ENCODE measurements at regions not wholly inside any gene's neighbourhood (a gene's known extent, or its start where the extent isn't known, plus 50 kb on each side); places are given as distances from the start of the nearest gene placed in this dataset.
"Not testable (repeated sequence)": the region's sequence is repeated elsewhere in the genome, so short reads cannot be mapped to it uniquely, and the experiment has no call there.

GRCh38 chr5:42089705-42090104, 164.6 kb downstream of the FBXO4 start:
- peak; percentile 0 for DNase-seq (ENCODE audit: low read depth)

- no peak for DNase-seq (ENCODE audit: low read depth)
Measured at GRCh38 chr5:42090162-42090561, 165.1 kb downstream of the FBXO4 start.

- DNase-seq (ENCODE audit: low read depth): not testable (repeated sequence)
Measured at GRCh38 chr5:42099846-42100245, 174.8 kb downstream of the FBXO4 start.

GRCh38 chr5:42108468-42108867, 183.4 kb downstream of the FBXO4 start:
- DNase-seq (ENCODE audit: low read depth): no peak

GRCh38 chr5:42109006-42109572, 184.0 kb downstream of the FBXO4 start:
- DNase-seq (ENCODE audit: low read depth): no peak

GRCh38 chr5:42115721-42116120, 190.6 kb downstream of the FBXO4 start:
- not testable (repeated sequence) for DNase-seq (ENCODE audit: low read depth)

- no peak for DNase-seq (ENCODE audit: low read depth)
Measured at GRCh38 chr5:42120070-42120469, 195.0 kb downstream of the FBXO4 start.

- no peak for DNase-seq (ENCODE audit: low read depth)
Measured at GRCh38 chr5:42121401-42121800, 196.3 kb downstream of the FBXO4 start.

- no peak for DNase-seq (ENCODE audit: low read depth)
Measured at GRCh38 chr5:42131081-42131480, 206.0 kb downstream of the FBXO4 start.

GRCh38 chr5:42143361-42143760, 218.3 kb downstream of the FBXO4 start:
- no peak for DNase-seq (ENCODE audit: low read depth)

GRCh38 chr5:42148813-42149212, 223.7 kb downstream of the FBXO4 start:
- no peak for DNase-seq (ENCODE audit: low read depth)

GRCh38 chr5:42157215-42157614, 232.1 kb downstream of the FBXO4 start:
- no peak for DNase-seq (ENCODE audit: low read depth)

- DNase-seq (ENCODE audit: low read depth): no peak
Measured at GRCh38 chr5:42163083-42163482, 238.0 kb downstream of the FBXO4 start.

GRCh38 chr5:42168091-42168670, 243.1 kb downstream of the FBXO4 start:
- no peak for DNase-seq (ENCODE audit: low read depth)

GRCh38 chr5:42176118-42176517, 247.1 kb upstream of the GHR start:
- not testable (repeated sequence) for DNase-seq (ENCODE audit: low read depth)

- DNase-seq (ENCODE audit: low read depth): not testable (repeated sequence)
Measured at GRCh38 chr5:42179843-42180242, 243.4 kb upstream of the GHR start.

GRCh38 chr5:42216904-42217303, 206.3 kb upstream of the GHR start:
- no peak for DNase-seq (ENCODE audit: low read depth)

GRCh38 chr5:42217791-42218190, 205.4 kb upstream of the GHR start:
- no peak for DNase-seq (ENCODE audit: low read depth)

- no peak for DNase-seq (ENCODE audit: low read depth)
Measured at GRCh38 chr5:42225009-42225408, 198.2 kb upstream of the GHR start.

- no peak for DNase-seq (ENCODE audit: low read depth)
Measured at GRCh38 chr5:42228279-42228678, 195.0 kb upstream of the GHR start.

- no peak for DNase-seq (ENCODE audit: low read depth)
Measured at GRCh38 chr5:42230839-42231238, 192.4 kb upstream of the GHR start.

GRCh38 chr5:42235241-42235640, 188.0 kb upstream of the GHR start:
- no peak for DNase-seq (ENCODE audit: low read depth)

- DNase-seq (ENCODE audit: low read depth): no peak
Measured at GRCh38 chr5:42235837-42236236, 187.4 kb upstream of the GHR start.

- no peak for DNase-seq (ENCODE audit: low read depth)
Measured at GRCh38 chr5:42241636-42242035, 181.6 kb upstream of the GHR start.
